ENCODE measurements at regions not wholly inside any gene's neighbourhood (a gene's known extent, or its start where the extent isn't known, plus 50 kb on each side); places are given as distances from the start of the nearest gene placed in this dataset.

DNA sequence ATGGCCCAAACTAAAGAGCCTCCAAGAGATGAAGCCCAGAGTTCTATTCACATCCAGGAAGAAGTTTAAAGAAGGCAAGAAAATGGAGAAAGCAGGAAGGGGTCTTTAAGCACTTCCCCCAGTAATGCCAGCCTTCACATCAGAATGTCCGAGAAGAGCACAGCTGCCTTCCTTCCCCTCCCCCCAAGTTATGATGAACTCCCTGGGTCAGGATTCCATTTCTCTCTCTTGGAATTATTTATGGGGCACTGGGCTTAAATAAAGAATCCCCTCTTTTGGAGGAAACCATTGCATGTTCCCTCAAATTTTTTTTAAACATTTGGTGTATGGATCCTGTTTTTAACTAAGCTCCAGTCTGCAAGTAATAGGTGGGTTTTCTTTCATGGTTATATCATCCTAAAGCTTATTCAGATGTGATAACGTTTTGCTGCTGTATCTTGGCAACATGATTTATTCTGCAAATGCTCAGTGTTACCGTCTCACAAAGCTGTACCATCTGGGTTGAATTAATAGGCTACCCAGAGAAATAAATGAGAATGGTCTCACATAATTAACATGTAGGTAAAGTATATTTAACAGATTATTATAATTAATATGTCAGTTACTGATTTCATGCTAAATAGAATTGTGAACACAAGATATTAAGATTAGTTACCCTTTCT lies 160.9 kb upstream of the TOX3 start (continued):
- TF ChIP-seq, protein P1, sequence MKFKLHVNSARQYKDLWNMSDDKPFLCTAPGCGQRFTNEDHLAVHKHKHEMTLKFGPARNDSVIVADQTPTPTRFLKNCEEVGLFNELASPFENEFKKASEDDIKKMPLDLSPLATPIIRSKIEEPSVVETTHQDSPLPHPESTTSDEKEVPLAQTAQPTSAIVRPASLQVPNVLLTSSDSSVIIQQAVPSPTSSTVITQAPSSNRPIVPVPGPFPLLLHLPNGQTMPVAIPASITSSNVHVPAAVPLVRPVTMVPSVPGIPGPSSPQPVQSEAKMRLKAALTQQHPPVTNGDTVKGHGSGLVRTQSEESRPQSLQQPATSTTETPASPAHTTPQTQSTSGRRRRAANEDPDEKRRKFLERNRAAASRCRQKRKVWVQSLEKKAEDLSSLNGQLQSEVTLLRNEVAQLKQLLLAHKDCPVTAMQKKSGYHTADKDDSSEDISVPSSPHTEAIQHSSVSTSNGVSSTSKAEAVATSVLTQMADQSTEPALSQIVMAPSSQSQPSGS (IDR thresholded peaks at IDR 0.05; ENCODE audit: low read length) = no peak
- no peak for TF ChIP-seq YY1 (IDR thresholded peaks at IDR 0.05; ENCODE audit: low read depth, low read length)
- TF ChIP-seq ZBED1 (IDR thresholded peaks at IDR 0.05; ENCODE audit: borderline replicate concordance) = no peak
- no peak for TF ChIP-seq ETV6 (conservative IDR thresholded peaks at IDR 0.05 in 1 of 2, IDR thresholded peaks at IDR 0.05 in 1 of 2; ENCODE audit: borderline replicate concordance in 1 of 2, low read depth in 1 of 2)
- TF ChIP-seq ZNF207 (IDR thresholded peaks at IDR 0.05; ENCODE audit: borderline replicate concordance) = no peak
- TF ChIP-seq HDAC2 (IDR thresholded peaks at IDR 0.05) = no peak
- TF ChIP-seq PKNOX1 (IDR thresholded peaks at IDR 0.05) = no peak
- TF ChIP-seq ZBTB40 (IDR thresholded peaks at IDR 0.05; ENCODE audit: borderline replicate concordance) = no peak

Measured in GM12878 (cell line).